ENCODE measurements at regions not wholly inside any gene's neighbourhood (a gene's known extent, or its start where the extent isn't known, plus 50 kb on each side); places are given as distances from the start of the nearest gene placed in this dataset.
"Not testable (repeated sequence)": the region's sequence is repeated elsewhere in the genome, so short reads cannot be mapped to it uniquely, and the experiment has no call there.

DNA sequence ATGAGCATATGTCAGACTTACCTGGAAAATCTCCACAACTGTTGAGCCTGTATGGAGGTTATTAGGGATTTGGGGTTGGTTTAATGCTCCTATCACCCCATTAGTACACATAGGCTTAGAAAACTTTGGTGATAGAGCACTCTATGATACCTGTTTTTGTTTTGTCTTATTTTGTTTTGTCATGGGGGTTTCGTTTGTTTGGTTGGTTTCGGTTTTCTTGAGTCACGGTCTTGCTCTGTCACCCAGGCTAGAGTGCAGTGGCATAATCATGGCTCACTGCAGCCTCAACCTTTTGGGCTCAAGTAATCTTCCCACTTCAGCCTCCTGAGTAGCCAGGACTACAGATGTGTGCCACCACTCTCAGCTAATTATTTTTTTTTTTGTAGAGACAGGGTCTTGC lies 70.0 kb downstream of the MZT1 start:
- no peak for DNase-seq

DNA sequence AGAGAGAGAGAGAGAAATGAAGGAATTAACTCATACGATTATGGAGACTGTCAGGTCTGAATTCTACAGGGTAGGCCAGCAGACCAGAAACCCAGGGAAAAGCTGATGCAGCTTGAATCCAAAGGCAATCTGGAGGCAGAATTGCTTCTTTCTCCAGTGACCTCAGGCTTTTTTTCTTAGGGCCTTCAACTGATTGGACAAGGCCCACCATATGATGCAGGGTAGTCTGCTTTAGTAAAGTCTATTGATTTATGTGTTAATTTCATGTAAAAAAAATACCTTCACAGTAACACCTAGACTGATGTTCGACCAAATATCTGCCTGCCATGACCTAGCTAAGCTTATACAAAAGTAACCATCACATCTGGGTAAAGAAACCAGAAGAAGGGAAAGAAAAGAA lies 71.1 kb downstream of the MZT1 start:
- no peak for DNase-seq

DNA sequence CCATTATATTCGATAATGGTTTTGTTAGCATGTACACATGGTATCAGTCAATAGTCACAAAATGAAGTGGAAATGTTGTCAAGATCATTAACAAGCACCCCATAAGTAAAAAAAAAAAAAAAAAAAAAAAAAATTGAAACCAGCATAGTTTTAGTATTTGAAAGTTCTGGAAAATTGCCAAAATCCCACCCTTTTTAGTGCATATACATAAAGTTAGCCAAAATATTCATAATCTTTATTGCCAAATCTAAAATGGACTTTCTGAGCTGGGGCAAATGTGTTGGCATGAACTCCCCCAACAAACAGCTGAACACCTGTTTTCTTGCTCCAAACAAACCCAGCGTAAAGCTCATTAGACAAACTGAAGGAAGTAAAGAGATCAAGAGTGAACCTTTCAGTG lies 73.9 kb downstream of the MZT1 start:
- DNase-seq = no peak

DNA sequence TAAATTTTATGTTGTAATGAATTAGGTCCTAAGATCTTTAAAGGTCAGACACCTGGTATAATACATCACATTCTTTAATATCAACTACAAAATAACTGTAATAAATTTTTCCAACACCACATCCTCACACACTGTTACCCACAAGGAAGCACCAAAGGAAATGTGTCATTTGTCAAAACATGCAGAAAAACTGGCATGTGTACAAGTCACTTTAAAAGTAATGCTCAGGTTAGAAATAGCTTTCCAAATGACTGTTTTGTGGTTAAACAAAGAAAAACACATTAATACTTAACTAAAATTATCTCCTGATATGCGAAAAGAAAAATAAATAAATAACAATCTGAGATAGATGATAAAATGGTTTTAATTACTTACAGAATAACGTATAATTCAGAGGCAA lies 74.7 kb downstream of the MZT1 start:
- no peak for DNase-seq

DNA sequence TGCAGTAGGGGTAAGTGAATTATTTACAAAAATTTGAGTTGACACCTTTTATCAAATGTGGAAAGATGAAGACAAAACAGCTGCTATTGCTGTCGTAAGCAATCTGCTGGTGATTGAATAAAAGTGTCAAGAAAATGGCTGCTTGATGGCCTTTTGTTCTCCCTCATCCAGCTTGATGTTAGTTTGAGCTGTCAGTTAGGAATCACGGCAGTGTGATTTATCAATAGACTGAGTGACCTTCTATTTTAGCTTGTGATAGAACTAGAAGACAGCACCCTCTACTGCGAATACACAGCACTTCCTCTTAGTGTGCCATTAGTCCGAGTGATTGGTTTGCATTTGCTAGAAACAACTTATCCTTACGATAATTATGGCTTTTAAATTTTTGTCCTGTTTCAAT lies 76.3 kb downstream of the MZT1 start:
- peak; percentile 42 for DNase-seq

DNA sequence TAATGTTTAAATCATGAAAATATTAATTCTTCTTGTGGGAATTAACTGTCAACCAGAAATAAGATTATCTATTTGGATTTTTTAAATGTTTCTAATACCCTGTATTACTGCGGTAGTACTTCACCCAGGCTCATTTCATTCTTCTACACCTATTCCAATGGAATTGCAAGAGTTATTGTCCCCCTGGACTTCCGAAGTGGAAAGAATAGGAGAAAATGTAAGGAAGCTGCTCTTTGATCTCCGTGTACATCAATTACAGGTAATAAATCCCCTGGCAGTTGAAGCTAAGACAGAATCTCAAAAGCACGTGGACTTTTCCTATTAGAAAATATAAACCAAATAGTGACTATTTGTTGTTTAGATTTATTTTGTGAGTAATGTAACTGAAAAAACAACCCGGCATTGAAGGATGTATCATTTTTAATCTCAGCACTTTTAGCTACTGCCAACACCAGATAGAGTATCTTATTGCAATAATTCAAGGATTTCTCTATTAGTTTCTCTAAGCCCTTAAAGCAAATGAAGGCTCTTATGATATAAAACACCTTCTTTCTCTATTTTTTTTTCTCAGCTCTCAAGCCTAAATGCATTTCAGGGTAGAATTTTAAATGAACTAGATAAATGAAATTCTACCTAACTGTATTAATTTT lies 77.3 kb downstream of the MZT1 start:
- no peak for DNase-seq

DNA sequence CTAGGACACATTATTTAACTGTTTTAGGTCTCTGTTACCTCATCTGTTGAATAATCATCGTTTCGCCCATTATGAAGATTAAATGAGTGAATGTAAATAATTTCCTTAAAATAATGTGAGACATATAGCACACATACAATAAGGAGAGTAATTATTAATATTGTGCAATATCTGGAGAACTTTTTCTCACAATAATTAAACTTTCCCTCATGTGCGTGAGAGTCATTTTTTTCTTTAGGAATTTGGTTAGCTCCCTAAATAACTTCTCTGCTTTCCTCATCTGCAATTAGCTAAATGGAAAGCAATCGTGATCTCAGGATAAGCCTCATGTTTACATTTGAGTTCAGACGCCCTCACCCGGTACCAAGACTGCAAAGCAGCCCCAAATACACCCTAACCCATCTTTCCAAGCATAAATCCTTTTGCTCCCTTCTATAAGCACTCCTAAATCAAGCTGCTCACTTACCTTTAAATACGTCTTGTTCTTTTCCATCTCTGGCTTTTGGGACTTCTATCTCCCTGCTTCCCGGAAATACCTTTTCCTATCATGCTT lies 78.8 kb downstream of the MZT1 start:
- no peak for DNase-seq

DNA sequence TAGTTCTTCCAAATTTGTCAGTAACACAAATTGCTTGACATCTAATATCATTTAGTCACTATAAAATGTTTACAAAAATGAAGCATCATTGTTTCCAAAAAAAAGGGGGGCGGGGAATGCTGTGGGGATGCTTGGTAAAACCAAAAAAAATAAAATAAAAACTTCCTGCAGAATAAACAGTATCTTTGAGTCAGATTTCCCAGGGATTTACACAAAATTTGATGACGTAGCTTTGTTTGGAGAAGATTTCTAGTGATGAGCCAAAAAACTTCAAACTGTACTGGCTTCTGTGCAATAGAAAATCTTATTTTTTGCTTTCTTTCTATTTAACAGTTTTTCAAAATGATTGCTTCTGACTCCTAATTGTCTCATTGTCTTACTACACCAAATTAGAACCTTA lies 80.0 kb downstream of the MZT1 start:
- DNase-seq = no peak

DNA sequence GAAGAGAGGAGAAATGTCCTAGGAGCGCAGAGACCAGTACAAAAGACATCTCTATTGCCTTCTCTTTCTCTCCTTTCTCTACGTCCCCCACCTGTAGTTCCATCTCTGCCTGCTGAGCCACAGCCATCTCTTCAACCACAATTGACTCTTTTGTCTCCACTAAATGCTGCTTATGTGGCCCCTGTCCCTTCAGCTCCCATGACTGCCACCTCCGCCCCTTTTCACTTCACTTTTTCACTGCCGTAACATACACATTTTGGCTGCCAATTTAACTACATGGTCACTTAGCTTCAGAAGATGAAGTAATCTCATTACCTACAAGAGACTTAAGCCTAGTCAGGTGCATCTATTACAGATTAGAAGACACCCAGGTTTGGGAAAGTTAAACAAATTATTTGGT lies 81.9 kb downstream of the MZT1 start:
- no peak for DNase-seq

DNA sequence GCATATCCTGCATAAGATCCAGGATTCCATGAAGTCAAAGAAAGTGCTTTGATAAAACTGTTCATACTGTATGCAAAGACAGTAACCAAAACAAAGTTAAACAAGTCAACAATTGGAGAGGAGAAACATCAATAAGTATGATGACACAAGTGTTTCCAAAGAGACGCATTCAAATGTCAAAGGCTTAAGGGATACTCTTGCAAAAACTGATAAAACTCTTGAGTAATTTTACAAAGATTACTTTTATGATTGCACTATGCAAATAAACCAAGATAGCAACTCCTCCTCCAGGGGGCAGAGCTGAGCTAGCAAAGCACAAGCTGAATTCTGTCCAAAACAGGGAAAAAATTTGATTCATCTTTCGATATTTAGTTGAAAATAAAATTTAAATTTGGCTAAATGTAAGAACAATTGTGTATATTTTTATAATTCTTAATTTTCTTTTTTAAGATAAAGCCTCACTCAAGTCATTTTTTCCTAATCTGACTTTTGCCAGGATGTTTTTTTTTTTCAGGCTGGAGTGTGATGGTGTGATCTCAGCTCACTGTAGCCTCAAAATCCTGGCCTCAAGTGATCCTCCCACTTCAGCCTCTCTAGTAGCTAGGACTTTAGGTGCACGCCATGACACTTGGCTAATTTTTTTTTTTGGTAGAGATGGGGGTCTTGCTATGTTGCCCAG lies 84.0 kb downstream of the MZT1 start:
- DNase-seq = peak; percentile 15

DNA sequence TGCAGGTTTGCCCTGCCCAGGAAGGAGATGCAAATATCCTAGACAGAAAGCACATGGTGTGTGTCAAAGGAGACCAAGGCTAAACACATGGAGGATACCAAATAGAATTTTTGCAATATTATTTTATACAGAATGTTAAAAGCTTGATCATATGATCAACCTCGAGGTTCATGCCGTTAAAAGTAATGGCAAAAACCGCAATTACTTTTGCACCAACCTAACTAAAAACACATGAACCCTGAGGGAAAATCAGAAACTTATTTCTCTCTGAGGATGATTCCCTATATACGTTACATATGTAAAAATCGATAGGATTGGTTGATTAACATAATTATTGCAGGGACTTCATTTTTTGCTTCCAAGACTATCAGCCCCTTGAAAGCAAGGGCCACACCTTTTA lies 88.1 kb downstream of the MZT1 start:
- no peak for DNase-seq

DNA sequence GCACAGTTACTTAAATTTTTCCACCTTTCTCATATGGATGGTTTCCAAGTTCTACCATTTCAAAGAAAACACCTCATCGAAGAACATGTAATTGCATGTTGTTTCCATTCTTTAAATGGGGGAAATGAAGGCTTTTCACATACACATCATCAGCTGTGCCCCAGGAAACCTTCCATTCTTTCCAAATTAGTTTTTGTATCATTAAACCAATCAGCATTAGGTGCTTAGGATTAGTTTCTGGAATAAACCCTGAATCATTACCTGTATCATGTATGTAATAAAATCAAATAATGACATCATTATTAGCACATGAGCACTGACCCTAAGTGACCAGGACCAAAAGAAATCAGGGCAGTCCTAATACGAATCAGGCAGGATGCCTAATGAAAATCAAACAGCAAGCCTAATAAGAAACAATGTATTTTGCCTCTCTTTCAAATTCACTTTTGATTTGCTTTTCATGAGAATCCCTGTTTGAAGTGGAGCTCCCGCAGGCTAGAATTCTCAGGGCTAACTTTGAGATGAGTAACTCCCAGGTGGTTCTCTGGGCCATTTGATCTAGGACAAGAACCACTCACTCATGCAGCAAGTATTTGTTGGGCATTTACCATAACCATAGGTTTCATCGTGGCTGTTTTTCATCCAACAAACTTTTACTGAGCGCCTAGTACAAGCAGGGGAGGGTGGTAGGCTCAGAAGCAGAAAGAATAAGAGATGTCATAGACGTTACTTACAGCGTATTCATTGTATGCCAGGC lies 89.2 kb downstream of the MZT1 start:
- DNase-seq = no peak

DNA sequence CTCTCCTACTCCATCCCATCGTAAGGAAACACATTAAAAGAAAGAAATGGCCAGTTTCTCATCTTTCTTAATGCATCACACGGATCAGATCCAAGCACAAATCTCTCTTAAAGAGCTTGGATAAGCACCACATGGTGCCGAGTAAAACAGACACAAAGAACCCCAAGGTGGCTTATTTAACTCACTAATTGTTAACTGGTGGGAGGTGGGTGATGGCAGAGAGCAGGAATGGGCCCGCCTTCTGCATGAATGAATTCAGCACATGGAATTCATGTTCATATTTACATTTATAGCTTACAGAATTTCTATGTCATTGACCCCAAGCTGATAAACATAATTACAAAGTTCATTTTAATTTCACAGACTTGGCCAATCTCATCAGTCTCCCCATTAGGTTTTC lies 89.9 kb downstream of the MZT1 start:
- DNase-seq = no peak

DNA sequence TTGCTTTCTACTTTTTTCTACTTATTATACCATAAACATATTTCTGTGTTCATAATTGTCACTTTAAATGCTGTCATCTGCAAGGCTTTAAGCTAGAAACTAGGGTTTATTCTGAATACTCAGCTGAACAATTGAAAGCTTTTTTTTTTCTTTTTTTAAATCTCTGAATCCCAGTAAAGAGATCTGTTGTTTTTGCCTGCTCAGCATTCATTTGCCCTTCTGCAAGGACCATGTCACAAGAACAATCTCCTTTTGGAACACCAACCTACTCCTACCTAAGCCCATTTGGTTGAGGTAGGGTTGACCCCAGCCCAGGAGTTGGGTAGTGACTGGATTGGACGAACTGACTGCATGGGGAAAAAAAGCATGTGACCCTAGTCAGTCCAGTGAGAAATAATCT lies 92.6 kb downstream of the MZT1 start:
- no peak for DNase-seq

DNA sequence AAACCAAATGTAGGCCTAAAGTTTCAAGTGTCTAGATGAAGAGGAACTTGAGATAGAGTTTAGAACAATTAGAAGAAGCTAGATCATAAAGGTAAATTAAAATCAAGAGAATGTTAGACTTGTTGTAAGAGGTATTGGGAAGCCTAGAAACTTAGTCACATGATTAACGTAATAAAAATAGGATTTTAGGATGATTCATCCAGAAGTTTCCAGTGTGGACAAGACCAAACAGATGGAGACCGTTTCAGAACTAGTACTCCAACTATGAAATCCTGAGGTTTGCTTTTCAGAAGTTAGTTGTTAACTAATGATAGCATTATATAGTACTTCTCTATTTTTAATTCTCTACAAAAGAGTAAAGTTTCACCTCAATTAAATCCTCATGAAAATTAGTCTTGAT lies 104.9 kb downstream of the MZT1 start:
- no peak for DNase-seq

DNA sequence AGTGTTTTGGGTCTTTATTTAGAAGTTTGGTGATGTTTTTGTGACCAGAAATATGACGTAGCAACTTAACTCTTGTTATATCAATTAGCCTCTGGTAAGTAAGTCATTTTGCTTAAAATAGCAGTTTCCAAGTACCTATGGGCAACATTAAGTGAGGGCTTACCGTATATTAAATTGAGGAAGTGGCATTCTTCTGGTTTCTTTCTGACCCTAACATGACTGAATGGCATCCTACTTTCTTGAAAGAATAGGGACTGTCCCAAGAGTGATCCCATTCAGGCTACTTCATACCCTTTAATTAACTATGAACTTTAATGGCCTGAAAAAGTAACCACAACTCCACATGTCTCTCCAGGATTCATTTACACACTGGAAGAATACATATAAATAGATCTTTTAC lies 106.6 kb downstream of the MZT1 start:
- DNase-seq = no peak

DNA sequence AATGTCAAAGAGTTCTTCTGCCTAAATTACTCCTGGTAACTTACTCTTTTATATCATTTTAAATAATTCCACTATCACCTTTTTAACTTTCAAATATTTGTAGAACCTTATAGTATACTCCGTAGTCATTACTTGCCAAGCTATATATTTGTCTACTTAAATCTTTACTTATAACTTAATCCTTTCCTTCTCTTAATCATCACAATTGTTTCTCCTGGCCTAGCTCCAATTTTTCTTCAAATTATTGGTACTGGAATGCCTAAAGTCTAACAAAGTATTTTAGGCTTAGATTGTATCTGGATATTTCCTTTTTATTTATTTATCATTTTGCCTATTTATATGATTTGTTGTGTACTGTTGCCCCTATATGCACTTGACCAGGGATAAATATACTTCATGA lies 109.5 kb downstream of the MZT1 start:
- DNase-seq = no peak

DNA sequence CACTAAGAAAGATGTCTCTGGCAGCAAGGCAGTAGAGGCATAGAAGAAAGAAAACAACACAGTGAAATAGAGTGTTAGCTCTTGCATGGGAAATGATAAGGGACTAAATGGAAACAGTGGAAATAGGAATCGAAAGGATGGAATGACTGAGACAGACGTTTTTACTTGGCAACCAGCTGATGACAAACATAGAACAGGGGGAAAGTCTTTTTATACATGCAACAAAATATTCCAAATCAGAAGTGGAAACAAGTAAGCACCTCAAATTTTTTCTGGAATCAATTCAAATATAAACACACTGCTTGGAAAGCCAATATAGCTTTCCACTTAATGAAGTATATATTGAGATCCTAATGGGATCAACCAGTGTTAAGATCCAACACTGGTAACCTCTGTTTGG lies 110.2 kb downstream of the MZT1 start:
- DNase-seq = no peak

DNA sequence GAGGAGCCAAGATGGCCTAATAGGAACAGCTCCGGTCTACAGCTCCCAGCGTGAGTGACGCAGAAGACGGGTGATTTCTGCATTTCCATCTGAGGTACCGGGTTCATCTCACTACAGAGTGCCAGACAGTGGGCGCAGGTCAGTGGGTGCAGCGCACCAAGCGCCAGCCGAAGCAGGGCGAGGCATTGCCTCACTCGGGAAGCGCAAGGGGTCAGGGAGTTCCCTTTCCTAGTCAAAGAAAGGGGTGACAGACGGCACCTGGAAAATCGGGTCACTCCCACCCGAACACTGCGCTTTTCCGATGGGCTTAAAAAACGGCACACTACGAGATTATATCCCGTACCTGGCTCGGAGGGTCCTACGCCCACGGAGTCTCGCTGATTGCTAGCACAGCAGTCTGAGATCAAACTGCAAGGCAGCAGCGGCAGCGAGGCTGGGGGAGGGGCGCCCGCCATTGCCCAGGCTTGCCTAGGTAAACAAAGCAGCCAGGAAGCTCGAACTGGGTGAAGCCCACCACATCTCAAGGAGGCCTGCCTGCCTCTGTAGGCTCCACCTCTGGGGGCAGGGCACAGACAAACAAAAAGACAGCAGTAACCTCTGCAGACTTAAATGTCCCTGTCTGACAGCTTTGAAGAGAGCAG lies 117.1 kb downstream of the MZT1 start:
- not testable (repeated sequence) for DNase-seq

DNA sequence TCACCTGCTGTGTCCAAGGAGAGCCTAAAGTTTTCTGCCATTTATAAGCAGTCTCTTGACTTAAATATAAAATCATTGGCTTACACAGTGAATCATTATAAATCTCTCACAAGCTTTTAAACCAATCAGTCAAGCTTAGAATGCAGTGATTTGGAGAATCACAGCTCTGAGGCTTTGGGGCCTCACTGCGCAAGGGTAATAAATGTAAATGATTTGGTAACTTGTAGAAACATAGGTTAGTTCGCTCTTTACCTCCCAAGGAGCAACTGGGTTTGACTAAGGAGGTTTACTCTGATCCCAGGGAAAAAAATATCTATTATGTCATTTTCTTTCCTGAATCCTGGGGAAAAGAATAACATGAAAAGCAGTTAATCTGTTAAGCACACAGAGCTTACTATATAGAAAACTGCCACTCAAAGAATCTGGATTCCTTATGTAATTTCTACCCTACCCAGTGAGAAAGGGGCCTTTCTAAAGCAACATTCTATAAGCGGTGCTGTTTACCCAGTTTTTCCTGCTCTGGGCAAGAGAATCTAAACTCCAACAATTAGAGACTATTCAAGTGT lies 128.2 kb downstream of the MZT1 start:
- DNase-seq = no peak

DNA sequence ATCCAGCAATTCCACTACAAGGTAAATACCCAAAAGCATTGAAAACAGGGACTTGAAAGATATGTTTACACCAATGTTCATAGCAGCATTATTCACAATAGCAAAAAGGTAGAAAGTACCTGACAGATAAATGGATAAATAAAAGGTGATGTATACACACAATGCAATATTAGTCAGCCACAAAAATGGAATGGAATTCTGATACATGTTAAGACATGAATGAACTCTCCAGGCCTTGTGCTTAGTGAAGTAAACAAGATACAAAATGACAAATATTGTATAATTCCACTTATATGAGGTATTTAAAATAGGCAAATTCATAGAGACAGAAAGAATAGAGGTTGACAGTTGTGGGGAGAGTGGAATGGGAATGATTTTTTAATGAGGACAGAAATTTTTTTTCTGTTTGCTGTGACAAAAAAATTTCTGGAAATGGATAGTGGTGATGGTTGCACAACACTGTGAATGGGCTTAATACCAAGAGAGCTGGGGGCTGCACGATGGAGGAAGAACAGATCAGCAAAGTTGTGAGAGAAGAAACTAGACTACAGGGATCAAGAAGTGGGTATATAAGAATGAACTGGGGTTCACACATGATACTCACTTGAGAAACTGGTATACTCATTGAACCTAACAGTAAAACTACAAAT lies 137.2 kb downstream of the MZT1 start:
- DNase-seq = no peak

DNA sequence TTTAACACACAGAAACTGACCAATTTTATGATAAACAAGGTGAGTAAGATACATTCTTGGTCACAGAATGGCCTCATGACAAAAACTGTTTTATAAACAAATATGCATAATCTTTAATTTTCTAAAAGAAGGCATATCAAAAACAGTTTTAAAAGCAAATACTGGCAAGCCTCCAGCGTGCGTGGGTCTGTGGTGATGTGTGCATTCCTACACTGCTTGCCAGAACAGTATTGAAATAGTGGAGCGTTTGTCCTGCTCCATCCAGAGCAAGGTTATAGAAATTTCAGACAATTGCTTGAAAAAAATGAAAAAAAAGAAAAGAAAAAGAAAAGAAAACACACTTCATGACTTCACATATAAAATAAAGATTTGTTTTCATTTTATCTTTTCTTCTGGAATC lies 140.9 kb downstream of the MZT1 start:
- no peak for DNase-seq

DNA sequence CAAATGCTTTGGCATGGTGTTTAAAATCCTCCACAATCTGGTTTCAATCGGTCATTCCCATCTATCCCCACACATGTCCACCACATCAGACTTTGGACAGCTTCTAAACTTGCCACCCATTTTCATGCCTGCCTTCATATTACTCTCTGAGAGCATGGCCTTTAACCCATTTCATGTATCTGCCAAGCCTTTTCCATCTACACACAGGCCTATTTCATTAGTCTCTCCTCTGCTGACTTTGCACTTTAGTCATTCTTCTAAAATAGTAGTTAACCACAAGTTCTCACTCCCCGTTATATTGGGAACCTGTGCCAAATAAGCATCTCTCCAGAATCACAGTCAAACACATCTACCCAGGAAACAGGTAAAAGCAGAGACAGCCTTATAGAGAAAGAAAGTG lies 142.2 kb downstream of the MZT1 start:
- no peak for DNase-seq

Data from NCI-H2171 treated with DMSO at 0.1 percent for 48 hours (cell line).